GM21360 (cell line): ENCODE measurements at regions not wholly inside any gene's neighbourhood (a gene's known extent, or its start where the extent isn't known, plus 50 kb on each side); places are given as distances from the start of the nearest gene placed in this dataset.
"Not testable (repeated sequence)": the region's sequence is repeated elsewhere in the genome, so short reads cannot be mapped to it uniquely, and the experiment has no call there.

Source experiments
- ATAC-seq: cut with Tn5 transposase; IDR thresholded peaks from one replicate; pipeline ENCODE4 v1.9.1; 2021; ENCODE audit warnings: mild to moderate bottlenecking, moderate library complexity; ENCODE audit not compliant: unreplicated experiment

GRCh38 chr17:70976447-70976846, 807.1 kb downstream of the KCNJ2 start:
- no peak for ATAC-seq

- no peak for ATAC-seq
Measured at GRCh38 chr17:70984873-70985272, 815.5 kb downstream of the KCNJ2 start.

GRCh38 chr17:70987867-70988340, 818.6 kb downstream of the KCNJ2 start:
- peak; percentile 86 for ATAC-seq

- no peak for ATAC-seq
Measured at GRCh38 chr17:70988622-70989021, 819.3 kb downstream of the KCNJ2 start.

- no peak for ATAC-seq
Measured at GRCh38 chr17:70989280-70989679, 819.9 kb downstream of the KCNJ2 start.

GRCh38 chr17:70994194-70994593, 824.9 kb downstream of the KCNJ2 start:
- ATAC-seq, result no peak

GRCh38 chr17:70995997-70996396, 826.7 kb downstream of the KCNJ2 start:
- ATAC-seq, result no peak

- ATAC-seq, result no peak
Measured at GRCh38 chr17:71003736-71004135, 834.4 kb downstream of the KCNJ2 start.

GRCh38 chr17:71004413-71004812, 835.1 kb downstream of the KCNJ2 start:
- no peak for ATAC-seq

GRCh38 chr17:71011391-71011790, 842.1 kb downstream of the KCNJ2 start:
- no peak for ATAC-seq

- no peak for ATAC-seq
Measured at GRCh38 chr17:71019699-71020098, 850.4 kb downstream of the KCNJ2 start.

- ATAC-seq, result no peak
Measured at GRCh38 chr17:71022758-71023157, 853.4 kb downstream of the KCNJ2 start.

- ATAC-seq, result no peak
Measured at GRCh38 chr17:71023249-71024030, 854.1 kb downstream of the KCNJ2 start.

GRCh38 chr17:71024172-71024571, 854.8 kb downstream of the KCNJ2 start:
- ATAC-seq, result no peak

GRCh38 chr17:71024969-71025368, 855.6 kb downstream of the KCNJ2 start:
- no peak for ATAC-seq

GRCh38 chr17:71029246-71029645, 859.9 kb downstream of the KCNJ2 start:
- ATAC-seq, result no peak

- ATAC-seq, result not testable (repeated sequence)
Measured at GRCh38 chr17:71031286-71031685, 862.0 kb downstream of the KCNJ2 start.

GRCh38 chr17:71032746-71033273, 863.5 kb downstream of the KCNJ2 start:
- no peak for ATAC-seq

GRCh38 chr17:71033336-71033735, 864.0 kb downstream of the KCNJ2 start:
- ATAC-seq, result no peak

GRCh38 chr17:71035226-71035625, 865.9 kb downstream of the KCNJ2 start:
- no peak for ATAC-seq

- ATAC-seq, result no peak
Measured at GRCh38 chr17:71037386-71037785, 868.1 kb downstream of the KCNJ2 start.

GRCh38 chr17:71039391-71039790, 870.1 kb downstream of the KCNJ2 start:
- no peak for ATAC-seq

GRCh38 chr17:71052971-71053370, 883.6 kb downstream of the KCNJ2 start:
- ATAC-seq, result no peak
